Karpas-422 (cell line): ENCODE measurements at regions not wholly inside any gene's neighbourhood (a gene's known extent, or its start where the extent isn't known, plus 50 kb on each side); places are given as distances from the start of the nearest gene placed in this dataset.
"Not testable (repeated sequence)": the region's sequence is repeated elsewhere in the genome, so short reads cannot be mapped to it uniquely, and the experiment has no call there.

Experiments used
- DNase-seq: peaks from one replicate; pipeline ENCODE4 v3.0.0-alpha.2; 2015
- H2AFZ ChIP-seq: fragments of 200-600 bp; sonication (generic); 2 replicates; pipeline ENCODE4 v1.6.1; 2014; ENCODE audit warnings: antibody characterized with exemption, low read length, mixed read lengths
- H3K27ac ChIP-seq: fragments of 200-600 bp; sonication (generic); 2 replicates; pipeline ENCODE4 v1.5.1; 2014; ENCODE audit warnings: mild to moderate bottlenecking, low read length, moderate library complexity
- H3K27me3 ChIP-seq: fragments of 200-600 bp; sonication (generic); 2 replicates; pipeline ENCODE4 v1.6.1; 2014; ENCODE audit warnings: low read length, mixed read lengths
- H3K36me3 ChIP-seq: fragments of 200-600 bp; sonication (generic); 2 replicates; pipeline ENCODE4 v1.6.1; 2014; ENCODE audit warnings: low read length, mixed read lengths; ENCODE audit not compliant: insufficient read depth
- H3K4me1 ChIP-seq: fragments of 200-600 bp; sonication (generic); 2 replicates; pipeline ENCODE4 v1.6.1; 2014; ENCODE audit warnings: mild to moderate bottlenecking, low read length, mixed read lengths
- H3K4me2 ChIP-seq: fragments of 200-600 bp; sonication (generic); 2 replicates; pipeline ENCODE4 v1.6.1; 2014; ENCODE audit warnings: low read length, low read depth, mild to moderate bottlenecking; ENCODE audit not compliant: poor library complexity, severe bottlenecking
- H3K4me3 ChIP-seq: fragments of 200-600 bp; sonication (generic); 2 replicates; pipeline ENCODE4 v1.5.1; 2014; ENCODE audit warnings: mild to moderate bottlenecking, antibody characterized with exemption, low read length, mixed read lengths
- H3K79me2 ChIP-seq: fragments of 200-600 bp; sonication (generic); 2 replicates; pipeline ENCODE4 v1.6.1; 2014; ENCODE audit warnings: mild to moderate bottlenecking, low read length, mixed read lengths
- H3K9ac ChIP-seq: fragments of 200-600 bp; sonication (generic); 2 replicates; pipeline ENCODE4 v1.6.0; 2014; ENCODE audit warnings: low read length
- H3K9me2 ChIP-seq: fragments of 200-600 bp; sonication (generic), shearing (Covaris generic); replicated peaks from 2 replicates; pipeline ENCODE4 v1.6.0; 2014; ENCODE audit warnings: mild to moderate bottlenecking, low read length, moderate library complexity; ENCODE audit not compliant: insufficient read depth
- H3K9me3 ChIP-seq: fragments of 300-700, 200-600 bp; sonication (generic); 2 replicates; pipeline ENCODE4 v1.6.1; 2014; ENCODE audit warnings: low read length, mixed read lengths
- H4K20me1 ChIP-seq: fragments of 200-600 bp; sonication (generic); 2 replicates; pipeline ENCODE4 v1.6.1; 2014; ENCODE audit warnings: mild to moderate bottlenecking, antibody characterized with exemption, low read length, low read depth; ENCODE audit not compliant: insufficient read depth

- not testable (repeated sequence) for H3K4me3 ChIP-seq, H3K9ac ChIP-seq, H3K9me2 ChIP-seq
These were observed 90.8 kb upstream of the CDC42EP3 start for GRCh38 chr2:37762281-37762680.

DNA sequence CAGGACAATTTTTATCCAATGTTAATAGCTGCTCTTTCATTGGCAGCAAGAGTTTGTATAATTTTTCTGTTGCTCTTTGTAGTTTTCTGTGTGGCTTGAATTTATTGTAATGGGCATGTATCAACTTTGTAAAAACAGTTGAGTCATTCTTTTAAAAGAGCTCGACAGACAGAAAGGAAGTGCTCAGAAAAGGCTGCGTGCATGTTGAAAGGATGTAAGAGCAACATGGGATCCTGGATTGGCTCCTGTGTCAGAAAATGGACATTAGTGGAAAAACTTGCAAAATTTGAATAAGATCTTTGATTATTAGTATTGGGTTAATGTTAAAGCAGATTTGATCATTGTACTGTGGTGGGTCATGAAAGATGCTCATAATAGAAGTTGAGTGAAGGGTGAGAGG lies 93.3 kb upstream of the CDC42EP3 start:
- Histone ChIP-seq H3K9me2 (no peaks in the 10 kb centered on the region), H3K9me3 (no peaks in the 10 kb centered on the region), H3K36me3 (no peaks in the 10 kb centered on the region), H3K27me3 (no peaks in the 10 kb centered on the region), H3K79me2 (no peaks in the 10 kb centered on the region), H2AFZ (no peak overlapping the region), H4K20me1 (no peaks in the 10 kb centered on the region), H3K4me1 (no peaks in the 10 kb centered on the region), H3K9ac (no peak overlapping the region), H3K27ac (no peak overlapping the region), H3K4me2 (no peak overlapping the region), H3K4me3 (no peak overlapping the region)
- no peak for DNase-seq

More at GRCh38 chr2:37762281-37762680, 90.8 kb upstream of the CDC42EP3 start:
- H3K79me2 ChIP-seq, H3K36me3 ChIP-seq, DNase-seq, H3K27me3 ChIP-seq, H4K20me1 ChIP-seq, H3K4me1 ChIP-seq, H3K4me2 ChIP-seq, H2AFZ ChIP-seq, H3K27ac ChIP-seq, H3K9me3 ChIP-seq: not testable (repeated sequence)

GRCh38 chr2:37766106-37766505 lies 94.7 kb upstream of the CDC42EP3 start:
- H3K9ac ChIP-seq, result no peak overlapping the region
- H3K4me1 ChIP-seq, result no peaks in the 10 kb centered on the region
- H3K79me2 ChIP-seq, result no peaks in the 10 kb centered on the region
- no peak for DNase-seq
- H3K36me3 ChIP-seq, result no peaks in the 10 kb centered on the region
- H3K9me2 ChIP-seq, result no peaks in the 10 kb centered on the region
- H3K4me2 ChIP-seq, result no peak overlapping the region
- H3K4me3 ChIP-seq, result no peak overlapping the region
- no peaks in the 10 kb centered on the region for H3K27me3 ChIP-seq
- H2AFZ ChIP-seq, result no peak overlapping the region
- no peaks in the 10 kb centered on the region for H4K20me1 ChIP-seq
- H3K9me3 ChIP-seq, result no peaks in the 10 kb centered on the region
- no peak overlapping the region for H3K27ac ChIP-seq

- no peak overlapping the region for H3K27ac ChIP-seq
- H2AFZ ChIP-seq, result no peak overlapping the region
- DNase-seq, result no peak
- no peaks in the 10 kb centered on the region for H3K4me1 ChIP-seq
- no peak overlapping the region for H3K4me3 ChIP-seq
- no peak overlapping the region for H3K9ac ChIP-seq
- no peaks in the 10 kb centered on the region for H3K27me3 ChIP-seq
- no peaks in the 10 kb centered on the region for H3K36me3 ChIP-seq
- H3K9me2 ChIP-seq, result no peaks in the 10 kb centered on the region
- no peak overlapping the region for H3K4me2 ChIP-seq
- no peaks in the 10 kb centered on the region for H3K79me2 ChIP-seq
- H4K20me1 ChIP-seq, result no peaks in the 10 kb centered on the region
- H3K9me3 ChIP-seq, result no peaks in the 10 kb centered on the region
These were observed 95.6 kb upstream of the CDC42EP3 start for GRCh38 chr2:37767046-37767445.

- DNase-seq, result no peak
- H3K9ac ChIP-seq, result no peak overlapping the region
These were observed 96.8 kb upstream of the CDC42EP3 start for GRCh38 chr2:37767959-37768925.

GRCh38 chr2:37769551-37769950 lies 98.1 kb upstream of the CDC42EP3 start:
- Histone ChIP-seq H2AFZ (no peak overlapping the region), H3K9me2 (no peaks in the 10 kb centered on the region), H3K4me3 (no peak overlapping the region), H3K79me2 (no peaks in the 10 kb centered on the region), H3K9me3 (no peaks in the 10 kb centered on the region), H3K9ac (no peak overlapping the region), H3K4me1 (no peaks in the 10 kb centered on the region), H4K20me1 (no peaks in the 10 kb centered on the region), H3K4me2 (no peak overlapping the region), H3K27ac (no peak overlapping the region), H3K27me3 (no peaks in the 10 kb centered on the region), H3K36me3 (no peaks in the 10 kb centered on the region)
- no peak for DNase-seq

More at GRCh38 chr2:37767959-37768925, 96.8 kb upstream of the CDC42EP3 start:
- Histone ChIP-seq H4K20me1 (no peaks in the 10 kb centered on the region), H2AFZ (no peak overlapping the region), H3K4me3 (no peak overlapping the region), H3K27me3 (no peaks in the 10 kb centered on the region), H3K79me2 (no peaks in the 10 kb centered on the region), H3K4me1 (no peaks in the 10 kb centered on the region), H3K27ac (no peak overlapping the region), H3K4me2 (no peak overlapping the region), H3K36me3 (no peaks in the 10 kb centered on the region), H3K9me3 (no peaks in the 10 kb centered on the region), H3K9me2 (no peaks in the 10 kb centered on the region)

DNA sequence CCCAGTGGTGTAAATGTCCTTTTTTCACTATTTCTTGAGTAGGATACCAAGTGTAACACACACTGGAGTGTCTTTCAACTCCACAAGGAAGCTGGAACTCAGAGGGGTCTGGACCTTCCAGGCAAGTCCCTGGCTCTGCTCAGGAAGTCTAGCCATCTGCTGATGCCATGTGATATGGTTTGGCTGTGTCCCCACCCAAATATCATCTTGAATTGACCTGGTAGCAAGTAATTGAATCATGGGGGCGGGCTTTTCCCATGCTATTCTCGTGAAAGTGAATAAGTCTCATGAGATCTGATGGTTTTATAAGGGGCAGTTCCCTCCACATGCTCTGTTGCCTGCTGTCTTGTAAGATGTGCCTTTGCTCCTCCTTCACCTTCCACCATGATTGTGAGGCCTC lies 99.4 kb upstream of the CDC42EP3 start:
- Histone ChIP-seq H3K4me2 (no peak overlapping the region), H3K4me1 (no peaks in the 10 kb centered on the region), H3K9me3 (no peaks in the 10 kb centered on the region), H3K9me2 (no peaks in the 10 kb centered on the region), H3K36me3 (no peaks in the 10 kb centered on the region), H3K79me2 (no peaks in the 10 kb centered on the region), H3K4me3 (no peak overlapping the region), H3K27ac (no peak overlapping the region), H3K27me3 (no peaks in the 10 kb centered on the region), H2AFZ (no peak overlapping the region), H3K9ac (no peak overlapping the region), H4K20me1 (no peaks in the 10 kb centered on the region)
- no peak for DNase-seq

DNA sequence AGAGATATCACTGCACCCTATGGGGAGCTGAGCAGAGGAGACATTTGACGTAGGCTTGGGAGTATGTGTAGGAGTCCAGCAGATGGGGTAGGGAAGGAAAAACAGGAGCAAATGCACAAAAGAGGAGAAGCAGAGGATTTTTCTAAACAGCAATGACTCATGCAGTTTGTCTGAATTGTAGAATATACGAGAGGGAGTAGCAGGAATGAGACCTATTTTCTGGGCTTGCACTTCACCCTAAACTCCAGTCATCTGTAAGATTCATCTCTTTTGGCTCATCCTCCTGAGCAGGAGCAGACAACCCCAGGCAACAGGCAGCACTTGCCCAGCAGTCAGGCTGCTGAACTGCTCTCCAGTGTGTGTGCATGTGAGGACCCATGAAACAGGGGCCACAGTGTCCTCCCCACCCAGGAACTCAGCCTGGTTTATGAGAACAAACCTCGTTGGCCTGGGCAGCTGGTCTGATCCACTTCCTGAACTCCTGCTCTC lies 100.2 kb upstream of the CDC42EP3 start:
- no peak overlapping the region for H3K4me2 ChIP-seq
- no peak overlapping the region for H2AFZ ChIP-seq
- no peaks in the 10 kb centered on the region for H3K9me3 ChIP-seq
- no peaks in the 10 kb centered on the region for H4K20me1 ChIP-seq
- H3K9me2 ChIP-seq, result no peaks in the 10 kb centered on the region
- no peaks in the 10 kb centered on the region for H3K4me1 ChIP-seq
- H3K27me3 ChIP-seq, result no peaks in the 10 kb centered on the region
- no peaks in the 10 kb centered on the region for H3K79me2 ChIP-seq
- H3K36me3 ChIP-seq, result no peaks in the 10 kb centered on the region
- H3K9ac ChIP-seq, result no peak overlapping the region
- no peak for DNase-seq
- H3K4me3 ChIP-seq, result no peak overlapping the region
- no peak overlapping the region for H3K27ac ChIP-seq
